ENCODE measurements at regions not wholly inside any gene's neighbourhood (a gene's known extent, or its start where the extent isn't known, plus 50 kb on each side); places are given as distances from the start of the nearest gene placed in this dataset.
"Not testable (repeated sequence)": the region's sequence is repeated elsewhere in the genome, so short reads cannot be mapped to it uniquely, and the experiment has no call there.

GRCh38 chr2:38243186-38243880, 133.7 kb downstream of the ATL2 start:
- no peak for DNase-seq

DNA sequence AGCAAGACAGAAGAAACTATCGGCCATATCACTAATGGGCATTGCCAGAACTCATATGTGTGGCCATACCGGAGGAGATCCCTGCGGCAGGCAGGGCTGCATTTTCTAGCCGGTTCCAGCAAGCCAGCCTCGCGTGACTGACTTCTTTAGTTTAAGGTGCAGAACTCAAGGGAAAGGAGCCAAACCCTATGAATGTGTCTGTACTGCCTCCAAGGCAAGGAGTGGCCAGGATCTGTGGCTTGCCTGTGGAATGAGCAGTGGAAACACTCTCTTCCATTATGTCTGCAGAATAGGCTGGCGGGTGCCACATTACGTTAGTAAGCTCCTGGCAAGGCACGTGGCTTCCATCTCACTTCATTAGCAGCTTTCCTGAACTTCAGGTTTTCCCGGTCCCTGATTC, 137.6 kb downstream of the ATL2 start:
- no peak for DNase-seq

- DNase-seq = not testable (repeated sequence)
These were observed 138.4 kb downstream of the ATL2 start for GRCh38 chr2:38238705-38239104.

DNA sequence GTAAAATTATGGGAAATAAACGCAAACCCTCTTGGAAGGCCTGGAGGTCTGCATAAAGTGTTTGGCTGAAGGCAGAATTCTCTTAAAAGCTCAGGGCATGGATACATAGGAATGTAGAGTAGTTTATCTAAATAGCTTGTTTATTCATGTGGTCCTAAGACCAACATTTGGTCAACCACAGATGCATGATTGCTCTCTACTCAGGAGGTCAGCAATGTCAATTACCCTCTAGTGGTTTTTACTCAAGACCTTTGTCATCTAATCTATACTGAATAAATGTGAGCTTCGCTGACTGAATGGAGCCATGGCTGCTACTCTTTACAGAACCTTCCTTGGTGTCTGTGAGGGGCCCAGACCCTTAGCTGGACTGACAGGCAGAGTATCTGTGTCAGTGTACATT, 139.8 kb downstream of the ATL2 start:
- DNase-seq = no peak

GRCh38 chr2:38233231-38233983, 143.7 kb downstream of the ATL2 start:
- DNase-seq = no peak

GRCh38 chr2:38232454-38232853, 144.6 kb downstream of the ATL2 start:
- DNase-seq = no peak

GRCh38 chr2:38230756-38231155, 146.3 kb downstream of the ATL2 start:
- DNase-seq = no peak

- DNase-seq = no peak
These were observed 148.3 kb downstream of the ATL2 start for GRCh38 chr2:38228753-38229152.

DNA sequence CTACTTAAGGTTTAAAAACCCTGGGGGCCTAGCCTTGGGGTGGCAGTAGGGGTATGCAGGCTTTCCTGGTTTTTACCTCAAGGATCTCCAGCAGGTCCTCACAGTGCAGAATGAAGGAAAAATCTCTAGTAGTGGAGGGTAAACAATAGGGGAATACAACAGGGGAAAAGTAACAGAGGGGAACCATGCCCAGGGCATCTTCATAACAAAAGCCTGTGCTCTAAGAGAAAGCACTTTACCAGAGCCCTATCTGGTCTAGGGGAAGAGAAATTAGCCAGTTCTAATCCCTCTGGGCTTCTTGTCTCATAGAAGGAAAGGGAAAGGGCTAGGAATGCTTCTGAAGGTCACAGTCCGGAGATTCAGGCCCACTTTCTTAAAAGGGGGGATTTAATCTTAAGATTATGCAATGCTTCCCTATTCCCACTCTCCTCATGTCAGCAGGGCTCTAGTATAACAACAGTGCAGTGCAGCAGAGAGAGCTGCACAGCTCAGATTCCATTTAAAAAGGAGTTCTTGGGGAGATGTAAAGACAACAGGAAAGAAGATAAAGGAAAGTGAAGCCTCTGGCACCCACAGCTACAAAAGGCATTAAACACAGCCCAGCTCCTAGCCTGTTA, 149.0 kb upstream of the CYP1B1 start:
- no peak for DNase-seq

- no peak for DNase-seq
These were observed 148.2 kb upstream of the CYP1B1 start for GRCh38 chr2:38224181-38224580.

GRCh38 chr2:38223256-38223655, 147.3 kb upstream of the CYP1B1 start:
- no peak for DNase-seq

DNA sequence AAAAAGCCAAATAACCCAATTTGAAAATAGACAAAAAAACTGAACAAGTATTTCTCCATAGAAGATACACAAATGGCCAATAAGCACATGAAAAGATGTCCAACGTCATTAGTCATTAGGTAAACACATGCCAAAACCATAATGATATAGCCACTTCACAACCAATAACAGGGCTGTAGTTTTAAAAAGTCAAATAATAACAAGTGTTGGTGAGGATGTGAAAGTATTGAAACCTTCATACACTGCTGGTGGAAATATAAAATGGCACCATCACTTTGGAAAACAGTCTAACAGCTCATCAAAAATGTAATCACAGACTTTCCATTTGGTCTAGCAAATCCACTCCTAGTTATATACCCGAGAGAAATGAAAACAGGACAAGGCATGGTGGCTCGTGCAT, 144.2 kb upstream of the CYP1B1 start:
- no peak for DNase-seq

DNA sequence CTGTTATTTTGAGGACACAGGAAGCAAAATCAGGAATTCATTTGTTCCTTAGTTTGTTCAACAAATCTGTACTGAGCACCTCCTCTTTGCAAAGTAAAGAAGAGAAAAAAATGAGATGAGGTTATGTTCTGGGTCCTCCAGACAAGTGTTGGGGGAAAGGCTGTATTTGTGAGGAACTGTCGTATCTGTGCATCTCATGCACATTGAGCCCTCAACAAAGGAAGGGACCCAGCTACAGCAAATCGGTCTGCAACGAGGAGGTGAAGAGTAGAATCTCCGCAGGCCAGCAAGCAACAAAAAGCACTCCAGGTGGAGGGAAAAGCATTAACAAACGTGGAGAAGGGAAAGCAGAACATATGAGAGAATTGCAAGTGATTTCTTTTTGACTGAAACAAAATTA, 143.0 kb upstream of the CYP1B1 start:
- no peak for DNase-seq

DNA sequence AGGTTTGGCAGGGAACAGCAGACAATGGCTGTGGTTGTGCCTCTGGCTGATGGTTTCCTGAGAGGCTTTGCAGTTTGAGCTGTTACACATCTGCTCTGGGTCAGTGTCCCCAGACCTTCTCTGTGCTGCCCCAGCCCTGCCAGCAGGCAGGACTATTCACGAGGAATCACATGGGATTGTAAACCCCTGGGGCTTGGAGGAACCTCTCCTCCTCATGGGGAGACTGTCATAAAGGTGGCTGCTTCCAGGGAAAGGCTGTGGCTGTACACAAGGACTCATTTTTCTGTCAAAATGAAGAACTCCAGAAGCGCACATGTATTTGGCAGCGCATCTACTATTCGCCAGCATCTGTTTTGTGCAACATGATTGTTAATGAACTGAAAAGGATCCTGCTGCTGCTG, 142.6 kb upstream of the CYP1B1 start:
- no peak for DNase-seq

- no peak for DNase-seq
These were observed 141.6 kb upstream of the CYP1B1 start for GRCh38 chr2:38217401-38218188.

- no peak for DNase-seq
These were observed 140.9 kb upstream of the CYP1B1 start for GRCh38 chr2:38216886-38217285.

DNA sequence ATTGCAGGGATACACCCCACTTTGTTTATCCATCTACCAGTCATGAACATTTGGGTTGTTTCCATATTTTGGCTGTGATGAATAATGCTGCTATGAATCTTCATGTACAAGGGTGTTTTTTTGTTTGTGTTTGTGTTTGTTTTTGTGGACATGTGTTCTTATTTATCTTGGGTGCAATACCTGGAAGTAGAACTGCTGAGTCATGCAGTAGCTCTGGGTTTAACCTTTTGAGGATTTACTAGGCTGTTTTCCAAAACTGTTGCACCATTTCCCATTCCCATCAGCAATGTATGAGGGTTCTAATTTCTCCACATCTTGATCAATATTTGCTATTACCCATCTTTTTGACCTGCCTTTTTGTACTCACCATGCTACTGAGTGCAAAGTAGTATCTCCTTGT, 140.0 kb upstream of the CYP1B1 start:
- DNase-seq = no peak

DNA sequence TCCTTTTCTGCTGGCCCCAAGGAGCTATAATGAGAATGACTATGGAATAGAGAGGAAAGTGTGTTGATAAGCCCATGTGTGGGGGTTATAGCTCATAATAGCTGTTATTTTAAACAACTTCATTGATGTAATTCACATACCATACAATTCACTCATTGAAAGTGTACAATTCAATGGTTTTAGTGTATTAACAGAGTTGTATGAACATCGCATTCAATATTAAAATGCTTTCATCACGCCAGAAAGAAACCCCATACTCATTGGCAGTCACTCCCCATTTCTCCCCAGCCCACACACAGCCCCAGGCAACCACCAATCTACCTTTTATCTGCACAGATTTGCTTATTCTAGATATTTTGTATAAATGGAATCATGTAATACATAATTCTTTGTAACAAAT, 139.6 kb upstream of the CYP1B1 start:
- no peak for DNase-seq

DNA sequence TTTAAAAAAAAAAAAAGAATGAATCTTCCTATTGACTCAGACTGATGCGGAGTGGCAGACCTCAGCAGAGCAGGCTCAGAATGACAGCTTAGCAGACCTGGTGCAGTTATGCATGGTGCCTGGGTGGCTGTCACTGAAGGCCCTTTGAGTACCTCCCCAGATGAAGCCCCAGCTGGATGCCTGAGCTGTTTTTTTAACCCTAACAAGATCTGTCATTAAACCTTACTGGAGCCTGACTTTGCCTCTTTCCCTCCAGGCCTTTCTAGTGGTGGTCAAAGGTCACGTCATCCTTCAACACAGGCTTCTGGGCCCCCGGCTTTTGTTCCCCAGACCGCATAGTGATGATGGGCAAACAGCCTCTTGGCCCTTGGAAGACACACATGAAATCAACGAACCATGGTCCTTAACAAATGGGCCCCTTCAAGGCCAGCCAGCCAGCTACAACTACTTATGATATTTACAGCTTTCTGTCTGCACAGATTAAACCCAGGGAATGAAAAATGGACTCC, 138.3 kb upstream of the CYP1B1 start:
- peak; percentile 25 for DNase-seq

- DNase-seq = no peak
These were observed 137.7 kb upstream of the CYP1B1 start for GRCh38 chr2:38213619-38214167.

GRCh38 chr2:38212312-38212711, 136.4 kb upstream of the CYP1B1 start:
- no peak for DNase-seq

DNA sequence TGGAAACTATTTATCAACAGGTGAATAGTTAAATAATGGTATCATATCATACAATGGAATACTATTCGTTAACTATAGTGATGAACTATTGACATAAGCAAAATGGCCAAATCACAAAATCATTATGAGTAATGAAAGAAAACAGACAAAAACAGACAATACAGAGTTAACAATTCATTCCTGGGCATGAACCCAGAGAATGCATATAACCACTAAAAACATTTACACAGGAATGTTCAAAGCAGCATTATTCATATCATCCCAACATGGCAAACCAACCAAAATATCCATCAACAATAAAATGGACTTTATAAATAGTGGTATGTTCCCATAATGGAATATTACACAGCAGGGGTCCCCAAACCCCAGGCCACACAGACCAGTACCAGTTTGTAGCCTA, 131.2 kb upstream of the CYP1B1 start:
- DNase-seq = no peak

DNA sequence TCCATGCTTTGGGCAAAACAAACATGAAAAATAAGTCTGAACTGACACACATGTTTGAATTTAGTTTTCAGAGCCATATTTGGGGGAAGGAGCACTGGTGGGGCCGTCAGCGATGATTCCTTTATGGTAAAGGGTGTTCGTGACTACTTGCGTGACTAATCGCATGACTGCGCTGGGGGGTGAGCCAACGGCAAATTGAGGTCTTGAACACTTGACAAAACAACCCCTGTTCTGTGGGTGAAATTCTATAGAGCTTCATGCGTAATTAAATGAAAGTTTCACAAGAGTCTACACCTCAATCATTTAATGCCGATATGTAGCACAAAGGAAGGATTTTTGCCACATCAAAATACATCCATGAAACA, 127.5 kb upstream of the CYP1B1 start:
- DNase-seq = no peak
